ENCODE measurements at regions not wholly inside any gene's neighbourhood (a gene's known extent, or its start where the extent isn't known, plus 50 kb on each side); places are given as distances from the start of the nearest gene placed in this dataset.

DNA sequence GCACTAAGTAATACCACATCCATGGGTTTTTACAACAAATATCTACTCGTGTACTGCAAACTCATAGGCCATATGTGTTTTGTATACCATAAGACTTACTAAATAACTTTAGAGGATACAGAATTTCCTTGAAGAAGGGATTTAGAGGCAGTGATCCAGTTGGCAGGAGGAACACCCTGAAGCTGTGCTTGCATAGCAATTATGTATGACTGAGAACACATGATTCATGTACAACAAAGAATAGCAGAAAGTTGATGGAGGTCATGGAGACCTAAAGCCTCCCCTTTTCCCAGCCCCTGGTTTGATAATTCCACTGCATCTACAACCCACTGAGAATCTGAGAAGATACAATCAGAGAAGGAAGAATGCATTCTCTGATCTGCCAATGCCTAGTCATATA is 83.8 kb upstream of the PMFBP1 start:
- TF ChIP-seq POLR2A (IDR thresholded peaks at IDR 0.05) (no peak), POLR2AphosphoS5 (IDR thresholded peaks at IDR 0.05) (no peak)
- TF ChIP-seq, protein P1, sequence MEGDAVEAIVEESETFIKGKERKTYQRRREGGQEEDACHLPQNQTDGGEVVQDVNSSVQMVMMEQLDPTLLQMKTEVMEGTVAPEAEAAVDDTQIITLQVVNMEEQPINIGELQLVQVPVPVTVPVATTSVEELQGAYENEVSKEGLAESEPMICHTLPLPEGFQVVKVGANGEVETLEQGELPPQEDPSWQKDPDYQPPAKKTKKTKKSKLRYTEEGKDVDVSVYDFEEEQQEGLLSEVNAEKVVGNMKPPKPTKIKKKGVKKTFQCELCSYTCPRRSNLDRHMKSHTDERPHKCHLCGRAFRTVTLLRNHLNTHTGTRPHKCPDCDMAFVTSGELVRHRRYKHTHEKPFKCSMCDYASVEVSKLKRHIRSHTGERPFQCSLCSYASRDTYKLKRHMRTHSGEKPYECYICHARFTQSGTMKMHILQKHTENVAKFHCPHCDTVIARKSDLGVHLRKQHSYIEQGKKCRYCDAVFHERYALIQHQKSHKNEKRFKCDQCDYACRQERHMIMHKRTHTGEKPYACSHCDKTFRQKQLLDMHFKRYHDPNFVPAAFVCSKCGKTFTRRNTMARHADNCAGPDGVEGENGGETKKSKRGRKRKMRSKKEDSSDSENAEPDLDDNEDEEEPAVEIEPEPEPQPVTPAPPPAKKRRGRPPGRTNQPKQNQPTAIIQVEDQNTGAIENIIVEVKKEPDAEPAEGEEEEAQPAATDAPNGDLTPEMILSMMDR (IDR thresholded peaks at IDR 0.05 in 8 of 11, conservative IDR thresholded peaks at IDR 0.05 in 3 of 11) = no peak
- Histone ChIP-seq H3K9me3 (no peaks in the 10 kb centered on the region), H3K27ac (no peak overlapping the region), H3K27me3 (replicated peaks in 1 of 7) (no peaks in the 10 kb centered on the region), H3K4me1 (no peaks in the 10 kb centered on the region), H3K4me3 (no peak overlapping the region), H3K36me3 (no peaks in the 10 kb centered on the region)
- 71 to 98% (median 86%) methylated on average over 1 of the region's 1 CpG for WGBS, 5 donors
- no peak for DNase-seq
- intact Hi-C loops (cut with DNase I; ENCODE audit: low total_unique reads) = no loop called here

DNA sequence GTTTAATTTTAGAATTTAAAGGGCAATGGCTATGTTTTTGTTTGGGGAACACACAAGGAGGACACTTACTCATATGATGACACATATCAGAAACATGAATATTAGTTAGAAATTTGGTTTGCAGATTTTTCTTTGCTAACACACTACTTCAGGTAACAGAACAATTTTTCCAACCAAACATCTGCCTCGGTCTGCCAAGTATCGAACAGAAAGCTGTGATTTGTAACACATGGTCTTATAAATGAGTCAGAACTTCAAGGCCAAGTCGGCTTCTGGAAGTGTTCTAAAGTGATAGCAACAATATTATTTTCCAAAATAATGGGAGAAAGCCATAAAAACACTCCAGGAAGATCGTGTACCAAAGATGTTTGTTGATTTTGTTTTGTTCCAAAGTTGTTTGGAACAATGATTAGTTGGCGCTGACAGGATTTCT is 75.9 kb upstream of the PMFBP1 start:
- no peaks in the 10 kb centered on the region for H3K36me3 ChIP-seq
- no peaks in the 10 kb centered on the region for H3K9me3 ChIP-seq
- H3K4me1 ChIP-seq = no peaks in the 10 kb centered on the region
- TF ChIP-seq POLR2A (IDR thresholded peaks at IDR 0.05) = no peak
- no peak for TF ChIP-seq POLR2AphosphoS5 (IDR thresholded peaks at IDR 0.05)
- TF ChIP-seq, protein P1 (IDR thresholded peaks at IDR 0.05 in 8 of 11, conservative IDR thresholded peaks at IDR 0.05 in 3 of 11) = no peak
- H3K27me3 ChIP-seq (replicated peaks in 1 of 7) = no peaks in the 10 kb centered on the region
- intact Hi-C loops (cut with DNase I; ENCODE audit: low total_unique reads) = no loop called here
- no peak overlapping the region for H3K27ac ChIP-seq
- DNase-seq = no peak
- WGBS, 5 donors = 69 to 81% (median 72%) methylated on average over 5 of the region's 5 CpGs
- H3K4me3 ChIP-seq = no peak overlapping the region

DNA sequence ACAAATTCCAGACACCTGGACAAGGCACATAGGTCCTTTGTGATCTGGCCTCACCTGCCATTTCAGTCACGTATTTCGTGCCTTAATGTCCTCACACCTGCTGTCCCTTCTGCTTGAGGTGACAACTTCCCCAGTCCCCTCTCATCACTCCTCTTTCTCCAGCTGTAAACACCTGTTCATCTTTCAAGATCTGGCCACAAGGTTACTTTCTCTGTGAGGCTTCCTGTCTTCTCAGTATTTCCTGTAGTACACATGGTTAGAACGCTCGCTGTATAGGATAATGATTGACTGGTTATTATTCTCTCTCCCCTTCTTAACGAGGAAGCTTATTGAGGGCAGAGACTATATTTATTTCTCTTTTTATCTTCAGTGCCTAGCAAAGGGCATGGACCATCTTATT is 74.5 kb upstream of the PMFBP1 start:
- intact Hi-C loops (cut with DNase I; ENCODE audit: low total_unique reads) = no loop called here
- DNase-seq = no peak
- TF ChIP-seq POLR2AphosphoS5 (IDR thresholded peaks at IDR 0.05) (no peak), POLR2A (IDR thresholded peaks at IDR 0.05) (no peak)
- TF ChIP-seq, protein P1 (IDR thresholded peaks at IDR 0.05 in 8 of 11, conservative IDR thresholded peaks at IDR 0.05 in 3 of 11) = no peak
- Histone ChIP-seq H3K4me1 (no peaks in the 10 kb centered on the region), H3K36me3 (no peaks in the 10 kb centered on the region), H3K27ac (no peak overlapping the region), H3K4me3 (no peak overlapping the region), H3K9me3 (no peaks in the 10 kb centered on the region), H3K27me3 (replicated peaks in 1 of 7) (no peaks in the 10 kb centered on the region)
- 52 to 59% (median 55%) methylated on average over 5 of the region's 5 CpGs for WGBS, 5 donors

DNA sequence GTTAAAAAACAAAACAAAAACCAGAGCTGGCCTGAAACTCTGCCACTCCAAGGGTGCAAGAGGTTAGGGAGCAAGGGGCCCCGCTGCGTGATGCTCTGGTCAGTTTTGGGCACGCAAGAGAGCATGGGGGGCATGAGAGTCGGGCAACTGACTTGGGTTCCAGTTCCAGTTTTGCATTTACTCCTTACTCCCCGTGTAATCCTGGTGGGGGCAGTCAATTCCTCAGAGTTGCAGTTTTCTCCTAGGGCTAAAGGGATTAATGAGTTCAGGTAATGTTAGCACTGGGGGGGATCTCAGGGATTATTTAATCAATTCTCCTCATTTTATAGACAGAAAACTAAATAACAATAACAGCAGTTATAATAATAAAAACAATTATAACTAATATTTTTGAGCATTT is 72.9 kb upstream of the PMFBP1 start:
- no peak for DNase-seq
- Histone ChIP-seq H3K36me3 (no peaks in the 10 kb centered on the region), H3K27me3 (replicated peaks in 1 of 7) (no peaks in the 10 kb centered on the region), H3K27ac (no peak overlapping the region), H3K4me3 (no peak overlapping the region), H3K4me1 (no peaks in the 10 kb centered on the region), H3K9me3 (no peaks in the 10 kb centered on the region)
- WGBS, 5 donors = 74 to 84% (median 84%) methylated on average over 5 of the region's 5 CpGs
- intact Hi-C loops (cut with DNase I; ENCODE audit: low total_unique reads) = no loop called here
- no peak for TF ChIP-seq POLR2A (IDR thresholded peaks at IDR 0.05)
- no peak for TF ChIP-seq POLR2AphosphoS5 (IDR thresholded peaks at IDR 0.05)
- TF ChIP-seq, protein P1 (IDR thresholded peaks at IDR 0.05 in 8 of 11, conservative IDR thresholded peaks at IDR 0.05 in 3 of 11) = no peak
